ENCODE measurements at regions not wholly inside any gene's neighbourhood (a gene's known extent, or its start where the extent isn't known, plus 50 kb on each side); places are given as distances from the start of the nearest gene placed in this dataset.

DNA sequence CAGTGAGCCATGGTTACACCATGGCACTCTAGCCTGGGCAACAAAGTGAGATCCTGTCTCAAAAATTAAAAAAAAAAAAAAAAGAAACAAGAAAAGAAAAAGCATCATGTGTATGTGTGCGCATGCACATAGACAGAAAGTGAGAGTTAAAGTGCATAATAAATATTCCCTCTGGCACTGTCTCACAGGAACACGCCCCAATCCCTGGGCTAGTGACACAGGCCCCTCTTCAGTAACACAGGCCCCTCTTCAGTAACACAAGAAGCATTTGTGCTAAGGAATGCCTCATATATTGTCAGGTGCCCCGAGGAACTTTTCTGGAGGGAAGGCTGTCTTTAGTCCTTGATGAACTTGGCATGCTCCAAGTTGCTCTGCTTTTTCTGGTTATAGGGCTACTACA is 57.5 kb downstream of the RPL27A start:
- DNase-seq (ENCODE audit: low read depth) = no peak

- no peak for DNase-seq (ENCODE audit: low read depth)
These were observed 61.8 kb downstream of the RPL27A start for GRCh38 chr11:8744423-8744822.

DNA sequence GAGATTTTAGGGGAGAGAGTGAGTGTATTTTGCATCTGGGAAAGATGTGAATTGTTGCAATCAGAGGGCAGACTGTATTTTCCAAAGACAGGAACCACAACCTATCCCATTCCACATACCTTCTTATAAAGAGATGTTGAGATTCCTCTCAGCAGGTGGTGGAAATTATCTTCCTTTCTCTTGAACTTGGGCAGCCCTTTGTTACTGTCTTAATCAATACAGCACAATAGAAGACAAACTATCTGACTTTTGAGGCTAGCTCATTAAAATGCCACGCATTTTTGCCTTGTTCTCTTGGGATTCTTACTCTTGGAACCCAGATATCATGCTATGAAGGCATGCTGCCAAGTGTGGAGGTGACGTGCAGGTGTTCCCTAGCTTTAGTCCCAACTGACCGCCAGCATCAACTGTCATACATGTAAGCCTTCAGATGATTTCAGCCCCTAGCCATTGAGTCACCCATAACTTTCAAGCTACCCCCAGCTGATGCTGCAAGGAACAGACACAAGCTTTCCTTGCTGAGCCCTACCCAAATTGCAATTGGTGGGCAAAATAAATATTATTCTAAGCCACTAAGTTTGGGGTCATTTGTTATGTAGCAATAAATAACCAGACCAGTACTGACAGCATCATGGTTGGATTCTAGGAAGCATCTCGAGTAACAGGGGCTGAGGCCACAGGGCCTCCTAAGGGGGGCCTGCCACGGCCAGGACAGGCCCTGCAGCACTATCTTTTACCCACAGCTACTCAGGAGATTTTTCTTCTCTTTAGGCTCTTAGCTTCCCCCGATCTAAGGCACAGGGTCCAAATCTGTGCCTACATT is 63.0 kb downstream of the RPL27A start:
- DNase-seq (ENCODE audit: low read depth) = no peak

DNA sequence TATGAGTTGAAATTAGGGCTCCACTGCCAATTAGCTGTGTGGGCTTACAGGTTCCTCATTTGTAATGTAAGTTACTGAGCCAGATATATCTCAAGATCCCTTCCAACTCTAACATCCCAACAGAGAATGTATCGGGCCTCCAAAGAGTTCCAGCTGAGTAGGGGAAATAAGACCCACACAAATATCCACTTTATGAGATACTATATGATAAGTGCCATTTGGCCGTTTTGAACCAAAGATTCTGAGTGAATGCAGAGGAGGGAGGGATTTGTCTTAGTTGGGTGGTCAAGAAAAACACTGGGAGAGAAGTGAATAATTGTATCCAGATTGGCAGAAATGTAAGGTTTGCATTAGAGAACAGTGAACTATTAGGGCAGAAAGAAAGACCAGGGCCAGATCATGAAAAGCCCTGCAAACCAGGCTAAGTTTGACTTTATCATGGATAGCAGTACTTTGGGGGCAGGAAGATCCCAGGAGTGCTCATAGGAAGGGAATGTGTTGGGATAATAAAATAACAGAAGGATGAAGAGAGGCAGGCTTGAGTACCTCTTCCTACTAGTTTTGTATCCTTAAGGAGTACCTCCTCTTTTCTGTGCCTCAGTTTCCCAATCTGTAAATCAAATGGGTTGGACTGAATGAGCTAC is 63.9 kb downstream of the RPL27A start:
- no peak for DNase-seq (ENCODE audit: low read depth)

GRCh38 chr11:8747173-8747572 is 64.6 kb downstream of the RPL27A start:
- no peak for DNase-seq (ENCODE audit: low read depth)

DNA sequence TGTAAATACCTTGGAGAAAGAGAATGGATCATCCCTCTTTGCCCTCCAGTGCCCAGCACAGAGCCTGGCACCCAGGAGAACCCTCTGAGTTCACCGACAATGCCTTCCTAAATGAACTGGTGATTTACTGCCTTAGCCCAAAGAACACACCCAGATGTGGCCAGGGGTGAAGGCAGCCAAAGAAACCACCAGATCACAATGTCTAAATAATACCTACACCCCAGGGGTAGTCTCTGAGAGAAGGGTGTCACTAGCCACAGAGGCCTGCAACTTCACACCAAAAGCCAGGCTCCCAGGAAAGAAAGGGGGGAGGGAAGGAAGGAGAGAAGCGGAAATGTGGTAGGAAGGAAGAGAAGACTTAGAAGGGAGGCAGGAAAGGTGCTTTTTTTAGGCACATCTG is 65.7 kb downstream of the RPL27A start:
- no peak for DNase-seq (ENCODE audit: low read depth)

DNA sequence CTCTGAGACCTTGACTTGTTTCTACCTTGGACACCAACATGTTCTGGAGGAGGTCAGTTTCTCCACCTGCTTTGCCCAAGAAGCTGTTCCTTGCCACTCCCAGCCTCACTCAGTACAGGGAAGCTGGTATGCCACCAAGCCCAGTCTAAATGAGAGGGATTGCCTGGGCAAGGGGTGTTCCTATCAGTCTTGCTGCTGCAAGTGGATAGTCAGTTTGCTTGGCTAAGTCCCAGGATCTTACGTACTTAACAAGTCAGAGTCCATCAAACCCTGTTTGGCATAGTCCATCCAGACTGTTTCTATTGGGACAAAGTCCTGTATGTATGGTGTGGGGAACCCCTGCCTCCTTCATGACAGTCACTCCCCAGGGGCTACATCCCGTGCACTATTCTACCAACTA is 66.6 kb downstream of the RPL27A start:
- DNase-seq (ENCODE audit: low read depth) = no peak

DNA sequence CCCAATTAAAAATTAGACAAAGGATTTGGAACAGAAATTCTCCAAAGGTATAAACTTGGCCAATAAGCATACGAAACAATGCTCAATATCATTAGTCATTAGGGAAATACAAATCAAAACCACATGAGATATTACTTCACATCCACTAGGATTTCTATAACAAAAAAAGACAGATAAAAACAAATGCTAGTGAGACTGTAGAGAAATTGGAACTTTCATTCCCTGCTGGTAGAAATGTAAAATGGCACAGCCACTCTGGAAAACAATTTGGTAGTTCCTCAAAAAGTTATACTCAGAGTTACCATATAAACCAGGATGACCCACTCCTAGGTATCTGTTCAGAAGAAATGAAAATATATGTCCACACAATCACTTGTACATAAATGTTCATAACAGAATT is 71.6 kb downstream of the RPL27A start:
- no peak for DNase-seq (ENCODE audit: low read depth)

DNA sequence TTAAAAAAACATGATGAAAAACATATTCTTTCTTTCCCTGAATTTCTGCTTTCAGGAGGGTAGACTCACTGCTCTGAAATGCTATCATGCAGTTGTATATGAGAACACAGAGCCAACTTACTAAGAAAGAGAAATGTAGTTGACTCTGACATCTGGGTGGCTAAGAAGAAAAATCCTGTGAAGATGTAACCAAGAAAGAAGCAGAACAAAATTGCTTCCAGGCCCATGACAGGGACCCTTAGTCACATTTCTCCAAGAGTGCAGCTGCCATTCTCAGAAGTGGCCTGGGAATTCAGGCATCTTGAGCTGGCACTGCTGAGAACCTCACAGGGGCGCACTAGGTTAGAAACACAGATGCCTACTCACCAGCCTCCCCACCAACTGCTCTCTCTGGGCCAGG is 73.6 kb downstream of the RPL27A start:
- DNase-seq (ENCODE audit: low read depth) = no peak

- DNase-seq (ENCODE audit: low read depth) = no peak
These were observed 74.5 kb downstream of the RPL27A start for GRCh38 chr11:8757047-8757446.

DNA sequence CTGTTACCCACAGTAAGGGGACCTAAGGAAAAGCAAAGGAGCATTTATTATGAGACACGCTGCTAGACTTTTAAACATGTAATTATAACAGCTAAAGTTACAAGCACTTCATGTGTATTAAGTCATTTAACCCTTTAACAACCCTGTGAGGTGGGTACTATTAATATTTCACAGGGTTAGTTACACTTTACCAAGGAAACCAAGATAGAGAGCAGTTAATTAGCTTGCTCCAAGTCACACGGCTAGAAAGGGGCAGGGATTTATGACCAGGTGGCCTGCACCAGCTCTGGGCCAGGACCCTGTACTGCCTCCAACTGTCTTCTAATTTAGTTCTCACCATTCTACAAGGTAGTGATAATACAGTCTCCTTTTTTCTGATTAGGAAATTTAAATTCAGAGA is 74.9 kb downstream of the RPL27A start:
- DNase-seq (ENCODE audit: low read depth) = no peak

DNA sequence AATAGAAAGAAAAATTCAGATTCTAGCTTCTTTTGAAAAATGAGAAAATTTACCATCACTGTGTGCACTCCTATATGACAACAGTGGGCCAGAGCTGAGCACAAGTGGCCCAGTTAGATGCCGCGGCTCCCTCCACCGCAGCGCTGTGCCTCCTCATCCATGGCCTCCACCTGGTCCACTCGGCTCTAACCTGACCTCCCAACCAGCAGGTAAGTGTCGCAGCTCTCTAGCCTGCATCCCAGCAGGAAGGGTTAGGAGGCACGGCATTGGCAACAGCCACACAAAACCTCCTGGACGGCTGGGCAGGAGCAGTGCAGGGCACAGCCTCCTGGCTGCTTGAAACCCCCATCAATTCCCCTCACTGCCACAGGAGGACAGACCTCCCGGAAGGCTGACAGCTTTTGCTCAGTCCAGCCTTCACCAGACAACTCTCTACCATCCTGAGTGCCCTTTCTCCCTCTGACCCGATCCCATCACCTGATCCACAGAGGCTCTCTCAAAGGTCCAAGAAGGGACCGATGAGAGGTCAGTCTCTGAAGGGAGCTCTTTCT is 76.1 kb downstream of the RPL27A start:
- DNase-seq (ENCODE audit: low read depth) = no peak

GRCh38 chr11:8759634-8760033 is 77.0 kb downstream of the RPL27A start:
- no peak for DNase-seq (ENCODE audit: low read depth)

GRCh38 chr11:8760896-8761295 is 78.3 kb downstream of the RPL27A start:
- no peak for DNase-seq (ENCODE audit: low read depth)

DNA sequence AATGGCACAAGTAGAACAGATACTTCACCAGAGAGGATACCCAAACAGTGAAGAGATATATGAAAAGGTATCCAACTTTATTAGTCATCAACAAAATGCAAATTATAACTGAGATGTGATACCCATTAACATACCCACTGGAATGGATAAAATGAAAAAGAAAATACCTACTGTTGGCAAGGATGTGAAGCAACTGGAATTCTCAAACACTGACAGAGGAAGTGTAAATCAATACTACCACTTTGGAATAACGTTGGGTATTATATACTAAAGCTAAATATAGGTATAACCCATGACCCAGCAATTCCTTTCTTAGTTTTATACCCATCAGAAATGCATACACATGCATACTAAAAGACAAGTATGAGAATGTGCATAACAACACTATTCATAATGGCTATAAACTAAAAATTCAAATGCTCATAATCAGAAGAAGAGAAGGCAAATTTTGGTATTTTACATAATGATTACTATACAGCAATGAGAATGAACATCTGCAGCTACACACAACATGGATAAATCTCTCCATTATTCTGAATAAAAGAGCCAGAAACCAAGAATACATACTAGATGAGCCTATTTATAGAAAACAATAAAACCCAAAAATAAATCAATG is 80.6 kb downstream of the RPL27A start:
- no peak for DNase-seq (ENCODE audit: low read depth)

DNA sequence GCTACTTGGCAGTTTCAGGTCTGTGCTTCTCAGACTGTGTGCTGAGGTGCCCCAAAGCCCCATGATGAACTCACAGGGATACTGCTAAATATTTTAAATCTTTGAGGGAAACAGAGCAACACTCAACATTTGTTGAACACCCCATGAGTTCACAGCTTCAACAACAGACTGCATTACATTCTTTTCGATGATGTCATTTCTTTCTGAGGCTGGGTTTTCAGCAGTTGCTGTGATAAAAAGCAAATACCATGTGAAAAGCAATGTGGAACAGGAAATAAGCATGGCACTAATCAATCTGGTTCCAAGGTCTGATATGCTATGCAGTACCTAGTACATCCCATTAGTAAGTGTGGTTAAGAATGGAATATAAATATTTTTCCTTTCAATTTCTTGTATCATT is 82.7 kb downstream of the RPL27A start:
- no peak for DNase-seq (ENCODE audit: low read depth)

GRCh38 chr11:8766043-8766987 is 83.7 kb downstream of the RPL27A start:
- DNase-seq (ENCODE audit: low read depth) = no peak

DNA sequence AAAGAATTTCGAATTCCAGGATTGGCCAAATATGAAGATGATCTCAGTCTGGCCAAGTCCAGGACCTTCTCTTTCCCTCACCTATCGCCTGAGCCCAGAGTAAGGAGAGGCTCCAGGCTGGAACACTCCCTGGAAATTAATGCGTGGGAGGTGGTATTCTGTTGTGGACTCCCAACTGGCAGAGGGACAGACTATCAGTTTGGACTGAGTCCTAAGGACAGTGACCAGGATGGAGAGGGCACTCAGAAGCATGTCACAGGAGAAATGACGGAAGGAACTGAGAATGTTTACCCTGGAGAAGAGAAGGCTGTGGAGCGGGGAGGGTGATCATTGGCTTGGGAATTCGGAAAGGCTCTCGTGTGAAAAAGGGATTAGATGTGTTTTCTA is 84.4 kb downstream of the RPL27A start:
- no peak for DNase-seq (ENCODE audit: low read depth)

GRCh38 chr11:8767466-8768142 is 85.0 kb downstream of the RPL27A start:
- DNase-seq (ENCODE audit: low read depth) = no peak

DNA sequence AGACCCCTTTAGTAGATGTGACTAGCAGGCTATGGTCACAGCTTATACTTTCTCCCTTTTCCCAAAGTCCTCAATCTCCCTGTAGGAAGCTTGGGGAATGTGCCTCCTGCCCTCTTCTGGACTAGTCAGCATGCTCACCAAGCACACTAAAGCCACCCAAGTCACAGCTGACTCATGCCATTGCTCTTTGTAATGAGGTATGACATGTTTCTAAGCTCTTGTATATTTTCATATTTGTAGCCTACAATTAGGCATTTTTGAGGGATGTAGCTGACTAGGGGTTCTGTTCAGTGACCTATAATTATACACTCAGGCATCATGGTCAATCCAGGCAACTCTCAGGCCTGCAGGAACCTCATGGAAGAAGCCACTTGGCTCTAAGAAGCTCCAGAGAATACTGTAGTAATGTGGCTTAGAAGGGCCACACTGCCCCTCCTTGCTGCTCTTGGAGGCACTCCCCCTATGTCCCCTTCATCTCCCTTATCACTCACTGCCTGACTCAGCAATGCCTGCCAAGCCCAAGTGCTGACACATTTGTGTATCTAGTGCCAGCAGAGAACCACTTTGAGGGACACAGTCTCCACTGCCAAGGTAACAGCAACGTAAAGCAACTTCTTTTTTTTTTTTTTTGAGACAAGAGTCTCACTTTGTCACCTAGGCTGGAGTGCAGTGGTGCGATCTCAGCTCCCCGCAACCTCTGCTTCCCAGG is 86.2 kb downstream of the RPL27A start:
- no peak for DNase-seq (ENCODE audit: low read depth)
